GM23338 (cell line): ENCODE measurements at regions not wholly inside any gene's neighbourhood (a gene's known extent, or its start where the extent isn't known, plus 50 kb on each side); places are given as distances from the start of the nearest gene placed in this dataset.

Experiments used
- ATAC-seq: fragments of 200-7000 bp; cut with Tn5 transposase; 3 replicates; pipeline ENCODE4 v1.9.1; 2020
- DNase-seq: peaks from one replicate; pipeline ENCODE4 v3.0.0-alpha.2; 2015; ENCODE audit warnings: low spot score
- H2AFZ ChIP-seq: fragments of 200-600 bp; sonication (generic); 2 replicates; pipeline ENCODE4 v1.8.0; 2016; ENCODE audit warnings: antibody characterized with exemption, mild to moderate bottlenecking, moderate library complexity
- H3F3A ChIP-seq: fragments of 200-600 bp; sonication (generic); replicated peaks from 2 replicates; pipeline ENCODE4 v1.8.0; 2017; ENCODE audit warnings: antibody characterized with exemption, mixed run types, low read depth
- H3K27ac ChIP-seq: fragments of 200-600 bp; sonication (generic); 2 replicates; pipeline ENCODE4 v1.6.1; 2016; ENCODE audit warnings: low read depth
- H3K27me3 ChIP-seq: fragments of 200-600 bp; sonication (generic); 2 replicates; pipeline ENCODE4 v1.8.0; 2016; ENCODE audit warnings: mild to moderate bottlenecking, mixed run types, moderate library complexity; ENCODE audit not compliant: insufficient read depth
- H3K36me3 ChIP-seq: fragments of 200-600 bp; sonication (generic); 2 replicates; pipeline ENCODE4 v1.8.0; 2016; ENCODE audit warnings: mild to moderate bottlenecking; ENCODE audit not compliant: insufficient read depth
- H3K4me1 ChIP-seq: fragments of 200-600 bp; sonication (generic); 2 replicates; pipeline ENCODE4 v1.8.0; 2016; ENCODE audit warnings: mild to moderate bottlenecking, moderate library complexity; ENCODE audit not compliant: insufficient read depth
- H3K4me2 ChIP-seq: fragments of 200-600 bp; sonication (generic); 2 replicates; pipeline ENCODE4 v1.7.1; 2017; ENCODE audit warnings: mixed run types
- H3K4me3 ChIP-seq: fragments of 200-600 bp; sonication (generic); 2 replicates; pipeline ENCODE4 v1.6.1; 2016; ENCODE audit warnings: mixed run types
- H3K79me2 ChIP-seq: fragments of 200-600 bp; sonication (generic); replicated peaks from 2 replicates; pipeline ENCODE4 v1.8.0; 2017; ENCODE audit warnings: mild to moderate bottlenecking; ENCODE audit not compliant: insufficient read depth
- H3K9me2 ChIP-seq: fragments of 200-600 bp; sonication (generic); 2 replicates; pipeline ENCODE4 v1.8.0; 2017; ENCODE audit not compliant: insufficient read depth
- H4K20me1 ChIP-seq: fragments of 200-600 bp; sonication (generic); replicated peaks from 2 replicates; pipeline ENCODE4 v1.8.0; 2017; ENCODE audit warnings: mild to moderate bottlenecking; ENCODE audit not compliant: insufficient read depth
- H3K27ac Mint-ChIP-seq: 2 replicates; pipeline ENCODE4 v1.8.0; 2020; ENCODE audit warnings: inconsistent platforms, mild to moderate bottlenecking, moderate library complexity, mixed read lengths
- H3K27me3 Mint-ChIP-seq: 3 replicates; pipeline ENCODE4 v1.8.0; 2022; ENCODE audit warnings: low read depth, mild to moderate bottlenecking, moderate library complexity, mixed read lengths, inconsistent platforms; ENCODE audit not compliant: insufficient read depth, poor library complexity
- H3K36me3 Mint-ChIP-seq: 3 replicates; pipeline ENCODE4 v1.8.0; 2021; ENCODE audit warnings: low read depth, mild to moderate bottlenecking, inconsistent platforms, moderate library complexity, mixed read lengths
- H3K4me1 Mint-ChIP-seq: 3 replicates; pipeline ENCODE4 v1.8.0; 2020; ENCODE audit warnings: mild to moderate bottlenecking, inconsistent platforms, mixed read lengths
- H3K4me3 Mint-ChIP-seq: 3 replicates; pipeline ENCODE4 v1.8.0; 2021; ENCODE audit warnings: moderate library complexity, mild to moderate bottlenecking, inconsistent platforms, mixed read lengths
- H3K9me3 Mint-ChIP-seq: 3 replicates; pipeline ENCODE4 v1.8.0; 2020; ENCODE audit warnings: moderate library complexity, mild to moderate bottlenecking, inconsistent platforms, mixed read lengths
- CREB1 ChIP-seq: fragments of 250-450 bp; sonication (Bioruptor Pico); IDR thresholded peaks from 2 replicates; pipeline ENCODE4 v1.5.0; 2020; ENCODE audit warnings: low read depth, mild to moderate bottlenecking, moderate library complexity
- CTCF ChIP-seq, 2 experiments: fragments of 200-600 bp in 1 of 2; sonication (generic) in 1 of 2; conservative IDR thresholded peaks; 2 replicates each; pipeline versions ENCODE4 v1.5.1 to v1.6.1; 2016 to 2017; ENCODE audit warnings: antibody characterized with exemption in 2 of 2, low read depth in 2 of 2, mild to moderate bottlenecking in 2 of 2, moderate library complexity in 1 of 2
- ETS1 ChIP-seq: IDR thresholded peaks from 2 replicates; pipeline ENCODE4 v1.6.1; 2016; ENCODE audit warnings: antibody characterized with exemption
- EZH2 ChIP-seq: fragments of 200-600 bp; sonication (generic); IDR thresholded peaks from one replicate; pipeline ENCODE4 v1.8.0; 2017; ENCODE audit warnings: antibody characterized with exemption, mild to moderate bottlenecking, low read depth; ENCODE audit not compliant: unreplicated experiment
- EZH2phosphoT487 ChIP-seq: fragments of 200-600 bp; sonication (generic); IDR thresholded peaks from one replicate; pipeline ENCODE4 v1.8.1; 2018; ENCODE audit warnings: antibody characterized with exemption; ENCODE audit not compliant: unreplicated experiment
- JUNB ChIP-seq: IDR thresholded peaks from one replicate; pipeline ENCODE4 v1.6.1; 2016; ENCODE audit warnings: antibody characterized with exemption; ENCODE audit not compliant: unreplicated experiment
- NANOG ChIP-seq: IDR thresholded peaks from 2 replicates; pipeline ENCODE4 v1.6.1; 2016; ENCODE audit warnings: antibody characterized with exemption, borderline replicate concordance
- POLR2AphosphoS5 ChIP-seq: IDR thresholded peaks from 2 replicates; pipeline ENCODE4 v1.6.1; 2016; ENCODE audit warnings: antibody characterized with exemption, low read depth
- REST ChIP-seq: IDR thresholded peaks from one replicate; pipeline ENCODE4 v1.6.1; 2018; ENCODE audit warnings: antibody characterized with exemption; ENCODE audit not compliant: unreplicated experiment
- STAT1 ChIP-seq: IDR thresholded peaks from one replicate; pipeline ENCODE4 v1.6.1; 2016; ENCODE audit warnings: antibody characterized with exemption; ENCODE audit not compliant: unreplicated experiment
- ZNF114 ChIP-seq: fragments of 250-450 bp; sonication (Bioruptor Pico); IDR thresholded peaks from 2 replicates; pipeline ENCODE4 v1.5.0; 2020; ENCODE audit warnings: mild to moderate bottlenecking, moderate library complexity
- ZNF331 ChIP-seq: fragments of 250-450 bp; sonication (Bioruptor Pico); IDR thresholded peaks from 2 replicates; pipeline ENCODE4 v1.5.0; 2020; ENCODE audit warnings: low read depth, mild to moderate bottlenecking, moderate library complexity
- ZNF462 ChIP-seq: fragments of 250-450 bp; sonication (Bioruptor Pico); IDR thresholded peaks from 2 replicates; pipeline ENCODE4 v1.5.0; 2020; ENCODE audit warnings: mild to moderate bottlenecking, moderate library complexity

- Histone ChIP-seq H3K27ac (no peak overlapping the region), H3K27me3 (no peaks in the 10 kb centered on the region), H3K36me3 (no peaks in the 10 kb centered on the region), H3K4me1 (no peaks in the 10 kb centered on the region), H3K79me2 (no peaks in the 10 kb centered on the region), H4K20me1 (no peaks in the 10 kb centered on the region), H3K9me2 (no peaks in the 10 kb centered on the region), H3F3A (no peaks in the 10 kb centered on the region), H3K4me2 (no peak overlapping the region), H2AFZ (no peak overlapping the region), H3K4me3 (no peak overlapping the region)
- Mint-ChIP-seq H3K4me3 (no peak overlapping the region), H3K27me3 (peaks cover 2% of the 10 kb centered on the region), H3K36me3 (no peaks in the 10 kb centered on the region), H3K4me1 (peaks cover 3% of the 10 kb centered on the region; the same call in 1 of the 3 replicates), H3K9me3 (no peaks in the 10 kb centered on the region), H3K27ac (no peak overlapping the region)
- DNase-seq (no peak), ATAC-seq (no peak)
- TF ChIP-seq ZNF114, result no peak
- no peak for TF ChIP-seq POLR2AphosphoS5
- TF ChIP-seq JUNB, result no peak
- TF ChIP-seq EZH2phosphoT487, result no peak
- TF ChIP-seq EZH2, result no peak
- TF ChIP-seq CREB1 (CRISPR knock-in tag), result no peak
- TF ChIP-seq STAT1, result no peak
- no peak for TF ChIP-seq ZNF331 (CRISPR knock-in tag)
- no peak for TF ChIP-seq ETS1
- TF ChIP-seq REST, result no peak
- TF ChIP-seq ZNF462, result no peak
- TF ChIP-seq CTCF (conservative IDR thresholded peaks at IDR 0.05; ENCODE audit: low read depth in 2 of 2), result no peak
- TF ChIP-seq NANOG, result no peak
These were observed 178.0 kb downstream of the TEX13C start for GRCh38 chrX:125497667-125498066.
